Endodermal cell (in vitro differentiated cells): ENCODE measurements at regions not wholly inside any gene's neighbourhood (a gene's known extent, or its start where the extent isn't known, plus 50 kb on each side); places are given as distances from the start of the nearest gene placed in this dataset.

Source experiments
- DNase-seq: peaks from one replicate; pipeline ENCODE4 v3.0.0-alpha.2; 2017
- H3K27ac ChIP-seq: 2 replicates; pipeline ENCODE4 v1.5.1; 2013; ENCODE audit warnings: mild to moderate bottlenecking, low read depth, low read length, moderate library complexity
- H3K27me3 ChIP-seq: 2 replicates; pipeline ENCODE4 v1.6.1; 2013; ENCODE audit warnings: mild to moderate bottlenecking, low read length, moderate library complexity; ENCODE audit not compliant: insufficient read depth, control insufficient read depth, poor library complexity, severe bottlenecking
- H3K36me3 ChIP-seq: 2 replicates; pipeline ENCODE4 v1.7.0; 2013; ENCODE audit warnings: mild to moderate bottlenecking, low read length, moderate library complexity; ENCODE audit not compliant: control insufficient read depth, insufficient read depth
- H3K4me1 ChIP-seq: one replicate; pipeline ENCODE4 v1.7.0; 2013; ENCODE audit warnings: low read length; ENCODE audit not compliant: control insufficient read depth, insufficient read depth
- H3K4me3 ChIP-seq: 2 replicates; pipeline ENCODE4 v1.5.1; 2013; ENCODE audit warnings: mild to moderate bottlenecking, low read length, moderate library complexity
- H3K9ac ChIP-seq: 2 replicates; pipeline ENCODE4 v1.6.1; 2013; ENCODE audit warnings: mild to moderate bottlenecking, low read length, moderate library complexity; ENCODE audit not compliant: poor library complexity, severe bottlenecking; ENCODE audit errors: extremely low read depth
- H3K9me3 ChIP-seq: 2 replicates; pipeline ENCODE4 v1.6.1; 2013; ENCODE audit warnings: mild to moderate bottlenecking, low read length, moderate library complexity; ENCODE audit not compliant: control insufficient read depth
- H3K27ac Mint-ChIP-seq: 2 replicates; pipeline ENCODE4 v1.8.0; 2020; ENCODE audit warnings: mixed read lengths
- H3K27me3 Mint-ChIP-seq: 2 replicates; pipeline ENCODE4 v1.8.0; 2021; ENCODE audit warnings: mild to moderate bottlenecking, mixed read lengths; ENCODE audit not compliant: insufficient read depth
- H3K36me3 Mint-ChIP-seq: 2 replicates; pipeline ENCODE4 v1.8.0; 2020; ENCODE audit warnings: low read depth, mixed read lengths
- H3K4me1 Mint-ChIP-seq: 2 replicates; pipeline ENCODE4 v1.8.0; 2020; ENCODE audit warnings: mixed read lengths
- H3K4me3 Mint-ChIP-seq: 2 replicates; pipeline ENCODE4 v1.8.0; 2020; ENCODE audit warnings: mild to moderate bottlenecking, moderate library complexity, mixed read lengths
- H3K9me3 Mint-ChIP-seq: 2 replicates; pipeline ENCODE4 v1.8.0; 2020; ENCODE audit warnings: mild to moderate bottlenecking, mixed read lengths
- WGBS, 2 experiments: methylation state at CpG; one replicate each; pipeline versions ENCODE4 v1.1.5 to v1.1.7; 2013; ENCODE audit warnings: missing lambda C conversion rate in 2 of 2, mixed read lengths in 1 of 2; ENCODE audit not compliant: insufficient coverage in 1 of 2, insufficient read length in 1 of 2; 5-methylcytosine and 5-hydroxymethylcytosine counted together
- TF ChIP-seq, protein P1 (sequence below): fragments of 200-600 bp; sonication (generic); conservative IDR thresholded peaks from 2 replicates; pipeline ENCODE4 v1.5.0; 2021; ENCODE audit warnings: antibody characterized with exemption, mild to moderate bottlenecking

DNA sequence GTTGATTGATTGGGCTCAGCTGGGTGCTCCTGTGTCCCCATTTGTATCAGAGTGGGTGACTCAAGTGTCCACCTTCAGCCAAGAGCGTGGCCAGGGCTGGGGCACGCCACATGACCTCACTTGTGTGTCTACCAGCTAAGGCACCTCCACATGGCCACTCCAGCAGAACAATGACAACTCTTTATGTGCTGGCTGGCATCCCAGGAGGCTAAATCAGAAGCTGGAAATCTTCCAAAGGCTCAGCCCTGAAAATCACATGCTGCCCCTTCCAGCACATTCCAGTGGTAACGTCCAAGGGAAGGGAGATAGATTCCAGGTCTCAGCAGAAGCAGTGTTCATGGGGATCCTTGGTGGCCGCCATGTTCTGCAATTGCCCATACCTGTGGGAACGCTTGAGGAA, 585.5 kb downstream of the AJAP1 start:
- H3K4me1 ChIP-seq: no peaks in the 10 kb centered on the region
- WGBS, 2 experiments: 89 to 95% methylated on average over 3 to 5 of the region's 5 CpGs
- Mint-ChIP-seq H3K9me3 (peaks cover 19% of the 10 kb centered on the region), H3K36me3 (no peaks in the 10 kb centered on the region), H3K27me3 (peaks cover 15% of the 10 kb centered on the region), H3K4me3 (no peak overlapping the region), H3K27ac (no peak overlapping the region), H3K4me1 (peaks cover 13% of the 10 kb centered on the region)
- no peak overlapping the region for H3K4me3 ChIP-seq
- H3K27me3 ChIP-seq: no peaks in the 10 kb centered on the region
- H3K9me3 ChIP-seq: peaks cover 26% of the 10 kb centered on the region
- H3K27ac ChIP-seq: no peak overlapping the region
- no peak overlapping the region for H3K9ac ChIP-seq
- TF ChIP-seq, protein P1, sequence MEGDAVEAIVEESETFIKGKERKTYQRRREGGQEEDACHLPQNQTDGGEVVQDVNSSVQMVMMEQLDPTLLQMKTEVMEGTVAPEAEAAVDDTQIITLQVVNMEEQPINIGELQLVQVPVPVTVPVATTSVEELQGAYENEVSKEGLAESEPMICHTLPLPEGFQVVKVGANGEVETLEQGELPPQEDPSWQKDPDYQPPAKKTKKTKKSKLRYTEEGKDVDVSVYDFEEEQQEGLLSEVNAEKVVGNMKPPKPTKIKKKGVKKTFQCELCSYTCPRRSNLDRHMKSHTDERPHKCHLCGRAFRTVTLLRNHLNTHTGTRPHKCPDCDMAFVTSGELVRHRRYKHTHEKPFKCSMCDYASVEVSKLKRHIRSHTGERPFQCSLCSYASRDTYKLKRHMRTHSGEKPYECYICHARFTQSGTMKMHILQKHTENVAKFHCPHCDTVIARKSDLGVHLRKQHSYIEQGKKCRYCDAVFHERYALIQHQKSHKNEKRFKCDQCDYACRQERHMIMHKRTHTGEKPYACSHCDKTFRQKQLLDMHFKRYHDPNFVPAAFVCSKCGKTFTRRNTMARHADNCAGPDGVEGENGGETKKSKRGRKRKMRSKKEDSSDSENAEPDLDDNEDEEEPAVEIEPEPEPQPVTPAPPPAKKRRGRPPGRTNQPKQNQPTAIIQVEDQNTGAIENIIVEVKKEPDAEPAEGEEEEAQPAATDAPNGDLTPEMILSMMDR: no peak
- no peak for DNase-seq
- H3K36me3 ChIP-seq: no peaks in the 10 kb centered on the region

DNA sequence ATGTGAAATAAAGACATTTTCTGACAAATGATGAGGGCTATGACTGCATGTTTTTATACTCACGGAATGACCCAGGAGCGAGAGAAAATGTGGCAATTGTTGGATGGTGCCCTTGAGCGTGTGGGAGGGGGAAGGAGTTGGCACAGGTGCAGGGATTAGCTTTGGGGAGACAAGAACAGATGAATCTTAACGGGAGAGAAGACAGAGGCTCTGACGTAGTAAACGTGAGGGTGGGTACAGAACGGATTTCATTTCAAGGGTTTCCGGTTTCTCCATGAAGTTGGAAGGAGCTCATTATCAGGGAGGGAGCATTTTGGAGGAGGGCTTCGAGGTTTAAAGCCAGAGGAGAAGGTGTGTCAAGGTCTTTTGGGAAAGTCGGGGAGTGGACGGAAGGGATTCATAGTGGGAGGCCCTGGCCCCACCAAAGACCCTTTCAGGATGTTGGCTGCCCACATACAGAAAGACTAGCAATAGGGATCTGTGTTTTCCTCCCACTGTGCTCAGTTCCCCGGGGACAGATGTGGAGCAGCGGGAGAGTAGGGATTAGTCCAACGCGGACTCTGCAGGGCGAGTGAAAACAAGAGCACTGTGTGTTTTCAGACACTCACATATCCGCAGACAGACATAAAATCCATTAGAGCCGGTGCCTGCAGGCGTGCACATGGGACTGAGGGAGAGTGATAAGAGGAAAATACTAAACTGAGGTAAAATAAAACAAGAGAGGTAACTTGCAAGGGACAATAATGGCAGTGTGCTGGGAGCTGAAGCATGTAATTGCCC, 584.1 kb downstream of the AJAP1 start:
- peaks cover 9% of the 10 kb centered on the region for H3K27me3 Mint-ChIP-seq
- Histone ChIP-seq H3K4me1 (no peaks in the 10 kb centered on the region), H3K4me3 (no peak overlapping the region), H3K27me3 (no peaks in the 10 kb centered on the region), H3K36me3 (no peaks in the 10 kb centered on the region), H3K27ac (no peak overlapping the region), H3K9me3 (peaks cover 30% of the 10 kb centered on the region), H3K9ac (no peak overlapping the region)
- peaks cover 28% of the 10 kb centered on the region for H3K9me3 Mint-ChIP-seq
- H3K4me3 Mint-ChIP-seq: no peak overlapping the region
- TF ChIP-seq, protein P1: no peak
- 89 to 93% methylated on average over 13 to 19 of the region's 19 CpGs for WGBS, 2 experiments
- no peaks in the 10 kb centered on the region for H3K36me3 Mint-ChIP-seq
- no peak overlapping the region for H3K27ac Mint-ChIP-seq
- peaks cover 22% of the 10 kb centered on the region for H3K4me1 Mint-ChIP-seq
- DNase-seq: no peak

DNA sequence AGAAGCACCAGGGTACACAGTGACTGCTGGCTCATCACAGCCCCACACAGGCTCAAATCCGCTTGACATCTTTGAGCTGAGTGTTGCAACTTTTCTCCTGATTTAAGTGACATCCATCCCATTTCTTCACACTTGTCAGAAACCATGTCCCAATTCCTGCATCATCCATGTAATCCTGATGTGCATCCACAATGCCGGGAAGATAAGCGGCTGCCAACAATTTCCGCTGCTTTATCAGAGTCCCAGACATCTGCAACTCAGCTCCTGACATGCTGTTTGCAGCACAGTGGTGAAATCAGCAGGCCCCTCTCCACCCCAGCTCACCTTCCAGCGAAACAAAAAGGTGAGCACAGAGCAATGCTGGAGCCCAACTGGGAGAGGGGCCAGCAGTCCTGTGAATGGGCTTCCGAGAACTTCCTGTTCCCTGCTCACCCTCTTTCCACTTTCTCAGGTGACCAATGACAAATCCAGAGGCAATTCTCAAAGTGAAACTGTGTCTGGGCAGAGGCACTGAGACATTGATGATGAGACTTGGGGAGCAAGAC, 581.0 kb downstream of the AJAP1 start:
- TF ChIP-seq, protein P1: no peak
- H3K4me3 Mint-ChIP-seq: no peak overlapping the region

More for the DNA sequence above, 581.0 kb downstream of the AJAP1 start:
- H3K4me1 Mint-ChIP-seq: peaks cover 25% of the 10 kb centered on the region
- Histone ChIP-seq H3K27ac (no peak overlapping the region), H3K27me3 (no peaks in the 10 kb centered on the region), H3K36me3 (no peaks in the 10 kb centered on the region), H3K9ac (no peak overlapping the region), H3K4me3 (no peak overlapping the region), H3K4me1 (peaks cover 3% of the 10 kb centered on the region), H3K9me3 (peaks cover 43% of the 10 kb centered on the region)
- DNase-seq: peak; percentile 55
- H3K27me3 Mint-ChIP-seq: peaks cover 6% of the 10 kb centered on the region
- 87 to 90% methylated on average over 5 to 6 of the region's 6 CpGs for WGBS, 2 experiments
- peaks cover 38% of the 10 kb centered on the region for H3K9me3 Mint-ChIP-seq
- H3K36me3 Mint-ChIP-seq: no peaks in the 10 kb centered on the region
- H3K27ac Mint-ChIP-seq: no peak overlapping the region
